HCT116 (cell line): ENCODE measurements at regions not wholly inside any gene's neighbourhood (a gene's known extent, or its start where the extent isn't known, plus 50 kb on each side); places are given as distances from the start of the nearest gene placed in this dataset.

Experiments used
- ATAC-seq: fragments of 200-7000 bp; cut with Tn5 transposase; 2 replicates; pipeline ENCODE4 v1.9.1; 2020; ENCODE audit warnings: mild to moderate bottlenecking, moderate library complexity
- BruUV-seq: library from RNA; stranded (reverse); fragments of 400-500 nt; replicated peaks from 2 replicates; lab custom pipeline; 2021; lab: Mats Ljungman, UMichigan
- CTCF ChIA-PET: fragments of 300-600 bp; sonication (Branson Sonifier 250); formaldehyde crosslinking; loops from one replicate; lab custom pipeline; 2021; ENCODE audit warnings: antibody characterized with exemption; lab: Charles Lee
- POLR2A ChIA-PET: fragments of 300-600, 350-600 bp; sonication (Branson Sonifier 250); formaldehyde crosslinking; loops from one replicate; lab custom pipeline; 2021; ENCODE audit warnings: antibody characterized with exemption; lab: Charles Lee
- RAD21 ChIA-PET, 2 experiments: fragments of 300-600 bp; sonication (Branson Sonifier 250); formaldehyde crosslinking; loops; one replicate each; lab custom pipeline; 2023; ENCODE audit warnings: low total read pairs in 2 of 2; ENCODE audit not compliant: uncharacterized antibody in 2 of 2, unreplicated experiment in 2 of 2, low non-redundant PET in 1 of 2; lab: Charles Lee
- DNase-seq: peaks from one replicate; pipeline ENCODE4 v3.0.0-alpha.2; 2010; ENCODE audit warnings: low read depth, low spot score
- H2AFZ ChIP-seq: fragments of 200-600 bp; shearing (Covaris generic), sonication (generic); 2 replicates; pipeline ENCODE4 v1.6.1; 2017; ENCODE audit warnings: low read depth, mixed run types, mixed read lengths, antibody characterized with exemption, low read length; ENCODE audit not compliant: poor library complexity, severe bottlenecking
- H3K27ac ChIP-seq: 2 replicates; pipeline ENCODE4 v1.5.1; 2012; ENCODE audit warnings: low read depth, low read length
- H3K27me3 ChIP-seq: fragments of 200-600 bp; sonication (generic); 2 replicates; pipeline ENCODE4 v1.6.1; 2016; ENCODE audit warnings: mixed run types, low read length, mixed read lengths; ENCODE audit not compliant: insufficient read depth
- H3K36me3 ChIP-seq, 2 experiments: fragments of 200-500 bp in 1 of 2; fragments of 200-600 bp in 1 of 2; sonication (Bioruptor generic) in 1 of 2; sonication (generic) in 1 of 2; 2 replicates each; pipeline versions ENCODE4 v1.5.1 to v1.6.1; 2014 to 2016; ENCODE audit warnings: low read length in 2 of 2, inconsistent platforms in 1 of 2, mixed read lengths in 1 of 2, mixed run types in 1 of 2; ENCODE audit not compliant: insufficient read depth in 2 of 2, control insufficient read depth in 1 of 2
- H3K4me1 ChIP-seq, 2 experiments: fragments of 200-600 bp in 1 of 2; sonication (generic) in 1 of 2; 2 replicates each; pipeline versions ENCODE4 v1.5.1 to v1.6.1; 2012 to 2017; ENCODE audit warnings: low read length in 2 of 2, inconsistent platforms in 1 of 2, mild to moderate bottlenecking in 1 of 2, mixed read lengths in 1 of 2, mixed run types in 1 of 2, moderate library complexity in 1 of 2; ENCODE audit not compliant: insufficient read depth in 2 of 2, control insufficient read depth in 1 of 2
- H3K4me2 ChIP-seq: fragments of 200-600 bp; sonication (generic); 2 replicates; pipeline ENCODE4 v1.6.1; 2017; ENCODE audit warnings: mixed run types, low read length, mixed read lengths
- H3K4me3 ChIP-seq, 2 experiments: fragments of 200-600 bp in 1 of 2; sonication (generic) in 1 of 2; replicated peaks in 1 of 2; 2 replicates each; pipeline ENCODE4 v1.5.1; 2011 to 2016; ENCODE audit warnings: low read length in 2 of 2, control low read depth in 1 of 2, low read depth in 1 of 2, mild to moderate bottlenecking in 1 of 2, mixed read lengths in 1 of 2, mixed run types in 1 of 2
- H3K79me2 ChIP-seq: fragments of 200-600 bp; sonication (generic); 2 replicates; pipeline ENCODE4 v1.6.1; 2017; ENCODE audit warnings: mild to moderate bottlenecking, mixed run types, low read length, moderate library complexity, mixed read lengths; ENCODE audit not compliant: insufficient read depth
- H3K9ac ChIP-seq: fragments of 200-600 bp; sonication (generic); 2 replicates; pipeline ENCODE4 v1.6.1; 2016; ENCODE audit warnings: low read length, mixed read lengths
- H3K9me2 ChIP-seq: fragments of 200-600 bp; sonication (generic), shearing (Covaris generic); 2 replicates; pipeline ENCODE4 v1.6.1; 2017; ENCODE audit warnings: mixed run types, mild to moderate bottlenecking, moderate library complexity; ENCODE audit not compliant: insufficient read depth
- H3K9me3 ChIP-seq, 2 experiments: fragments of 200-500 bp in 1 of 2; fragments of 200-600 bp in 1 of 2; sonication (Bioruptor generic) in 1 of 2; sonication (generic) in 1 of 2; 2 replicates each; pipeline ENCODE4 v1.6.1; 2014 to 2017; ENCODE audit warnings: low read length in 2 of 2, mixed read lengths in 2 of 2, inconsistent platforms in 1 of 2, low read depth in 1 of 2, mild to moderate bottlenecking in 1 of 2, mixed run types in 1 of 2, moderate library complexity in 1 of 2; ENCODE audit not compliant: control insufficient read depth in 1 of 2, insufficient read depth in 1 of 2
- H4K20me1 ChIP-seq: fragments of 200-600 bp; sonication (generic), shearing (Covaris generic); 2 replicates; pipeline ENCODE4 v1.6.1; 2017; ENCODE audit warnings: mixed run types, mild to moderate bottlenecking, moderate library complexity; ENCODE audit not compliant: insufficient read depth
- CBX3 ChIP-seq: IDR thresholded peaks from 2 replicates; pipeline ENCODE4 v1.6.1; 2012; ENCODE audit warnings: low read depth
- EZH2phosphoT487 ChIP-seq: fragments of 200-600 bp; IDR thresholded peaks from 2 replicates; pipeline ENCODE4 v1.6.1; 2018; ENCODE audit warnings: antibody characterized with exemption, borderline replicate concordance
- JUND ChIP-seq: IDR thresholded peaks from 2 replicates; pipeline ENCODE4 v1.6.1; 2012
- RAD21 ChIP-seq: IDR thresholded peaks from 2 replicates; pipeline ENCODE4 v1.6.1; 2012; ENCODE audit warnings: low read depth, mild to moderate bottlenecking
- REST ChIP-seq: IDR thresholded peaks from 2 replicates; pipeline ENCODE4 v1.6.1; 2012; ENCODE audit warnings: low read depth
- SIN3A ChIP-seq: IDR thresholded peaks from 2 replicates; pipeline ENCODE4 v1.6.1; 2012; ENCODE audit warnings: low read depth
- SP1 ChIP-seq: IDR thresholded peaks from 2 replicates; pipeline ENCODE4 v1.6.1; 2012; ENCODE audit warnings: low read depth
- SRF ChIP-seq: IDR thresholded peaks from 2 replicates; pipeline ENCODE4 v1.6.1; 2012; ENCODE audit warnings: low read depth
- ZFX ChIP-seq: fragments of 450-650 bp; IDR thresholded peaks from 2 replicates; pipeline ENCODE4 v1.6.1; 2017
- ZNF274 ChIP-seq: fragments of 200-500 bp; sonication (Bioruptor generic); IDR thresholded peaks from 2 replicates; pipeline ENCODE4 v1.6.1; 2014; ENCODE audit warnings: mild to moderate bottlenecking, low read depth, low read length, inconsistent platforms
- intact Hi-C: fragments of 100-400 bp; cut with micrococcal nuclease; formaldehyde crosslinking; loops from 2 replicates; pipeline ENCODE4 v1.10.0; 2022
- TF ChIP-seq, protein P1 (sequence below), 3 experiments: fragments of 200-600 bp in 1 of 3; sonication (generic) in 1 of 3; IDR thresholded peaks in 2 of 3; conservative IDR thresholded peaks in 1 of 3; 2 replicates each; pipeline ENCODE4 v1.5.1; 2012 to 2017; ENCODE audit warnings: low read depth in 2 of 3, low read length in 2 of 3, antibody characterized with exemption in 1 of 3, borderline replicate concordance in 1 of 3, control low read depth in 1 of 3, mild to moderate bottlenecking in 1 of 3, mixed read lengths in 1 of 3, mixed run types in 1 of 3, moderate library complexity in 1 of 3; ENCODE audit not compliant: insufficient read depth in 1 of 3

- RAD21 ChIA-PET: no interaction called here
- Histone ChIP-seq H3K9me2 (no peaks in the 10 kb centered on the region), H3K9ac (no peak overlapping the region), H3K4me2 (no peak overlapping the region), H3K27me3 (no peaks in the 10 kb centered on the region), H4K20me1 (no peaks in the 10 kb centered on the region), H3K36me3 (no peaks in the 10 kb centered on the region), H3K4me1 (no peaks in the 10 kb centered on the region), H2AFZ (no peak overlapping the region), H3K79me2 (no peaks in the 10 kb centered on the region), H3K27ac (no peak overlapping the region), H3K9me3 (no peaks in the 10 kb centered on the region), H3K4me3 (no peak overlapping the region)
- ATAC-seq (no peak), DNase-seq (no peak)
- POLR2A ChIA-PET: no interaction called here
- no peak for TF ChIP-seq CBX3
- no peak for TF ChIP-seq EZH2phosphoT487
- TF ChIP-seq RAD21: no peak
- no peak for TF ChIP-seq SRF
- no peak for TF ChIP-seq ZFX
- TF ChIP-seq SP1: no peak
- no peak for TF ChIP-seq SIN3A
- TF ChIP-seq JUND: no peak
- TF ChIP-seq, protein P1, sequence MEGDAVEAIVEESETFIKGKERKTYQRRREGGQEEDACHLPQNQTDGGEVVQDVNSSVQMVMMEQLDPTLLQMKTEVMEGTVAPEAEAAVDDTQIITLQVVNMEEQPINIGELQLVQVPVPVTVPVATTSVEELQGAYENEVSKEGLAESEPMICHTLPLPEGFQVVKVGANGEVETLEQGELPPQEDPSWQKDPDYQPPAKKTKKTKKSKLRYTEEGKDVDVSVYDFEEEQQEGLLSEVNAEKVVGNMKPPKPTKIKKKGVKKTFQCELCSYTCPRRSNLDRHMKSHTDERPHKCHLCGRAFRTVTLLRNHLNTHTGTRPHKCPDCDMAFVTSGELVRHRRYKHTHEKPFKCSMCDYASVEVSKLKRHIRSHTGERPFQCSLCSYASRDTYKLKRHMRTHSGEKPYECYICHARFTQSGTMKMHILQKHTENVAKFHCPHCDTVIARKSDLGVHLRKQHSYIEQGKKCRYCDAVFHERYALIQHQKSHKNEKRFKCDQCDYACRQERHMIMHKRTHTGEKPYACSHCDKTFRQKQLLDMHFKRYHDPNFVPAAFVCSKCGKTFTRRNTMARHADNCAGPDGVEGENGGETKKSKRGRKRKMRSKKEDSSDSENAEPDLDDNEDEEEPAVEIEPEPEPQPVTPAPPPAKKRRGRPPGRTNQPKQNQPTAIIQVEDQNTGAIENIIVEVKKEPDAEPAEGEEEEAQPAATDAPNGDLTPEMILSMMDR (IDR thresholded peaks at IDR 0.05 in 2 of 3, conservative IDR thresholded peaks at IDR 0.05 in 1 of 3; ENCODE audit: borderline replicate concordance in 1 of 3, insufficient read depth in 1 of 3, low read depth in 2 of 3, low read length in 2 of 3): no peak
- TF ChIP-seq ZNF274: no peak
- no peak for TF ChIP-seq REST
- intact Hi-C loops: no loop called here
- BruUV-seq: no TSS peak
- CTCF ChIA-PET: no interaction called here
Measured at GRCh38 chr4:79223993-79224776, 101.7 kb downstream of the NAA11 start.
